ENCODE measurements at regions not wholly inside any gene's neighbourhood (a gene's known extent, or its start where the extent isn't known, plus 50 kb on each side); places are given as distances from the start of the nearest gene placed in this dataset.
"Not testable (repeated sequence)": the region's sequence is repeated elsewhere in the genome, so short reads cannot be mapped to it uniquely, and the experiment has no call there.

GRCh38 chrX:33989936-33990335 lies 142.2 kb downstream of the FAM47A start:
- peak; percentile 1 for DNase-seq

- no peak for DNase-seq
Observed at GRCh38 chrX:33987458-33987857, 144.7 kb downstream of the FAM47A start.

GRCh38 chrX:33974676-33975075 lies 157.4 kb downstream of the FAM47A start:
- no peak for DNase-seq

- peak; percentile 47 for DNase-seq
Observed at GRCh38 chrX:33970028-33970967, 161.8 kb downstream of the FAM47A start.

GRCh38 chrX:33969105-33969504 lies 163.0 kb downstream of the FAM47A start:
- no peak for DNase-seq

GRCh38 chrX:33968611-33969010 lies 163.5 kb downstream of the FAM47A start:
- no peak for DNase-seq

- no peak for DNase-seq
Observed at GRCh38 chrX:33949300-33949699, 182.8 kb downstream of the FAM47A start.

- DNase-seq, result not testable (repeated sequence)
Observed at GRCh38 chrX:33926249-33926648, 205.9 kb downstream of the FAM47A start.

- DNase-seq, result peak; percentile 40
Observed at GRCh38 chrX:33923262-33923661, 208.9 kb downstream of the FAM47A start.

GRCh38 chrX:33909836-33910235 lies 222.3 kb downstream of the FAM47A start:
- no peak for DNase-seq

GRCh38 chrX:33908898-33909297 lies 223.2 kb downstream of the FAM47A start:
- no peak for DNase-seq

GRCh38 chrX:33908074-33908473 lies 224.0 kb downstream of the FAM47A start:
- no peak for DNase-seq

- DNase-seq, result no peak
Observed at GRCh38 chrX:33906971-33907370, 225.1 kb downstream of the FAM47A start.

- no peak for DNase-seq
Observed at GRCh38 chrX:33892670-33893069, 239.4 kb downstream of the FAM47A start.

- DNase-seq, result no peak
Observed at GRCh38 chrX:33855251-33855650, 276.9 kb downstream of the FAM47A start.

GRCh38 chrX:33852146-33852545 lies 280.0 kb downstream of the FAM47A start:
- not testable (repeated sequence) for DNase-seq

GRCh38 chrX:33840176-33840575 lies 291.9 kb downstream of the FAM47A start:
- peak; percentile 78 for DNase-seq

- DNase-seq, result peak; percentile 11
Observed at GRCh38 chrX:33831211-33831610, 300.9 kb downstream of the FAM47A start.

- no peak for DNase-seq
Observed at GRCh38 chrX:33817266-33817665, 314.8 kb downstream of the FAM47A start.

GRCh38 chrX:33808636-33809035 lies 323.5 kb downstream of the FAM47A start:
- no peak for DNase-seq

- no peak for DNase-seq
Observed at GRCh38 chrX:33784548-33784947, 347.6 kb downstream of the FAM47A start.

GRCh38 chrX:33741807-33742206 lies 390.3 kb downstream of the FAM47A start:
- no peak for DNase-seq

GRCh38 chrX:33735182-33735581 lies 396.9 kb downstream of the FAM47A start:
- no peak for DNase-seq

- peak; percentile 23 for DNase-seq
Observed at GRCh38 chrX:33726281-33727160, 405.6 kb downstream of the FAM47A start.

Data from NCI-H69 (cell line).